ENCODE measurements at regions not wholly inside any gene's neighbourhood (a gene's known extent, or its start where the extent isn't known, plus 50 kb on each side); places are given as distances from the start of the nearest gene placed in this dataset.
A peak's percentile ranks its signal among the peaks of the same experiment; 100 is the strongest.

- no peak for DNase-seq (ENCODE audit: low read depth)
These were observed 137.2 kb upstream of the SUCLG2 start for GRCh38 chr3:67791620-67792019.

- peak; percentile 36 for DNase-seq (ENCODE audit: low read depth)
These were observed 135.6 kb upstream of the SUCLG2 start for GRCh38 chr3:67790043-67790442.

GRCh38 chr3:67788396-67788795 is 134.0 kb upstream of the SUCLG2 start:
- DNase-seq (ENCODE audit: low read depth) = no peak

DNA sequence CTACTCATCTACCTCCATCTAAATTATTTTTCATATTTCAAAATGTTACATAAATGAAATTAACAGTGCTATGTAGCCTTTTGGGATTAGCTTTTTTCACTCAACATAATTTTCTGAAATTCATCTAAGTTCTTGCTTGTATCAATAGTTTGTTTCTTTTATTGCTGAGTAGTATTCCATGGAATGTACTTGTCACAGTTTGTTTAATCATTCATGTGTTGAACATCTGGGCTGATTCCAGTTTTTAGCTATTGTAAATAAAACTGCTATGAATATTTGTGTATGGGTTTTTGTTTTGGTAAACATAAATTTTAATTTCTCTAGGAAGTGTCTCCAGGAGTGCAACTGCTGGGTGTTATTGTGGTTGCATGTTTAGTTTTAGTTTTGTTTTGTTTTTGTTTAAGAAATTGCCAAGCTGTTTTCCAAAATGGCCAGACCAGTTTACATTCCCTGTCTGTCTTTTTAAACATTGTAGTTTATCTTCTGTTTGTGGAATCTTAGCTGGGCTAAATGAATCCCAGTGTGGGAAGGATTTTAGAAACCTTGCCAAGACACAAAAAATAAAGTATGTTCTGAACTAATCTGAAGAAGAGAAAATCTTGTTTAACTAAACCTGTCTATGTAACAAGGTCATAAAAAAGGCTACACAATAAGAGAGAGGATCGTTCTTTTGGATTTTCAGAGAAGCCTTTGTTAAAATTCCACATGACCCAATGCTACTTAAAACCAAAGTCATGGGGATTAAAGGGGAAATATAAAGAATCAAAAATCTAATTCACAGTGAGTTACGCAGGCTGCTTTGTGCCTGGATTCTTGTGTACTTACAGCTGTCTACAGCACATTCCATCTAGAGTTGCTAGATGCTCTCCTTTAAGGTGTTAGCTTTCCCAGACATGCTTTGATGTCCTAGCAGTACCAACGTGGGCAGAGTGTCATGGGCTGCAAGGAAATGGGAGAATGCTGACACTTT is 129.2 kb upstream of the SUCLG2 start:
- DNase-seq (ENCODE audit: low read depth) = no peak

- no peak for DNase-seq (ENCODE audit: low read depth)
These were observed 127.5 kb upstream of the SUCLG2 start for GRCh38 chr3:67781871-67782270.

DNA sequence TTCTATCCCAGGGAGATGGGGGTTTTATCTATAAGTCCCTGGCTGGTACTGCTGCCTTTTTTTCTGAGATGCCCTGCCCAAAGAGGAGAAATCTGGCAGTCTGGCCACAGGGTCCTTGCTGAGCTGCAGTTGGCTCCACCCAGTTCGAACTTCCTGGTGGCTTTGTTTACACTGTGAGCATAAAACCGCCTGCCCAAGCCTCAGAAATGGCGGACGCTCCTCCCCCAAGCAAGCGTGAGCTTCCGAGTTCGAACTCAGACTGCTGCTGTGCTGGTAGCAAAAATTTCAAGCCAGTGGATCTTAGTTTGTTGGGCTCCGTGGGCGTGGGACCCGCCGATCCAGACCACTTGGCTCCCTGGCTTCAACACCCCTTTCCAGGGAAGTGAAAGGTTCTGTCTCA is 126.8 kb upstream of the SUCLG2 start:
- DNase-seq (ENCODE audit: low read depth) = no peak

DNA sequence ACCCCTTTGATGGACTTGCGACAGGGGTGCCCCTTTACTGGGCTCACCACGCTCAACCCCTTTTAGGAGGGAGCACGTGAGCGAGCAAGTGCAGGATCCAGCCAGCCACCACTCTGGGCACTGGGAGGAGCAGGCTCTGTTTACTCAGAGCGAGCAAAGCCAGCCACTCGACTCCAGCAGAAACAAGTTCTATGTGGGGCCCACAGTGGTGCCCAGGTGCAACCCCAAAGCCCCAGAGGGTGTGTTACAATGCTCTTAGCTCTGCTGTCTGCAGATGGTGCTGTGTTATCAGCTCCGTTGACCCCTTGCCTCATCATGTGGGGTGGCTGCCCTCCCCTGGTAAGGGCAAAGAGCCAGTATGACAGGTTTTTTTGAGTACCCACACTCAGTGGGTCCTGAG is 120.3 kb upstream of the SUCLG2 start:
- no peak for DNase-seq (ENCODE audit: low read depth)

GRCh38 chr3:67765575-67765974 is 111.2 kb upstream of the SUCLG2 start:
- no peak for DNase-seq (ENCODE audit: low read depth)

DNA sequence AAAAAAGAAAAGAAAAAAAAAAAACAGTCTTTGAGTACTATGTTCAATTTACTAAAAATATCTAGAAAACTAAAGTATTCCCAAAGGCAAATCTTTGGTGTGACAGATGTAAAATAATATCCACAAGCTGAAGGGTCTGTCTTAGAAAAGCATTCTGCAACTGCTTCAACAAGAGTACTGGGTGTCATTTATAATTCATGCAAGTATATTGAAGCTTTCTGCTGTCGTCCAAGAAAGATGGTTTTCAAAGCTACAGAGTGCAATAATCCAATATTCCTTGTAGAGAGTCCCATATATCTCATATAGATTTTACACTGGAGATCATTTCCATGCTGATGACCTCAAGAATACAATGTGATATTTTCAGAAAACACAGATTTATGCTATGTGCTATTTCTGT is 90.9 kb upstream of the SUCLG2 start:
- no peak for DNase-seq (ENCODE audit: low read depth)

DNA sequence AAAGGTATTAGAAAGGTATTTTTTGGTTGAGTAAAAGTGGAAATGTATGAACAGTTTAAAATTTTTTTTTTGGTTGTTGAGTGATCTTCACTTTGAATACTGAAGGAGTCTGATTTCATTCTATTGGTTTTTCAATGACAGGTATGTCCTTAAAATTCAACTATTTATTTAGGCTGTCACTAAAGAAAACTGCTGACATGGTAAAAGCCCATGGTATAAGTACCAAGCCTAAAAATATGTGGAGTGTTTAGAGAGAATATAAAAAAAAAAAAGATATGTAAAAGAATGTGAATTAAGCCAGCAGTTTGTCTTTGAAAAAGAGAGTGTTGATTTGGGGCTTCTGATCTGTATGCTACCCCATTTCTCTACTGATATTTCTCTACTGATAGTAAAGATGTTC is 90.3 kb upstream of the SUCLG2 start:
- DNase-seq (ENCODE audit: low read depth) = no peak

DNA sequence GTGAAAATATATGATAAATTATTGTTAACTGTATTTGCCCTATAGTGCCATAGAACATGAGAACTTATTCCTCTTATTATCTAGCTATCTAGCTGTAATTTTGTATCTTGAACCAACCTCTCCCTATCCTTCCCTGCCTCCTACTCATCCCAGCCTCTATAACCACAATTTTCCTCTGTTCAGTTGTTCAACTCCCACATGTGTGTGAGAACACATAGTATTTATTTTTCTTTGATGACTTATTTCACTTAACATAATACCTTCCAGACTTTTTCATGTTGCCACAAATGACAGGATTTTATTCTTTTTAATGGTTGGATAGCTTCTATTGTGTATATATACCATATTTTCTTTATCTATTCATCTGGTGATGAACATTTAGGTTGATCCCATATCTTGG is 85.4 kb upstream of the SUCLG2 start:
- no peak for DNase-seq (ENCODE audit: low read depth)

DNA sequence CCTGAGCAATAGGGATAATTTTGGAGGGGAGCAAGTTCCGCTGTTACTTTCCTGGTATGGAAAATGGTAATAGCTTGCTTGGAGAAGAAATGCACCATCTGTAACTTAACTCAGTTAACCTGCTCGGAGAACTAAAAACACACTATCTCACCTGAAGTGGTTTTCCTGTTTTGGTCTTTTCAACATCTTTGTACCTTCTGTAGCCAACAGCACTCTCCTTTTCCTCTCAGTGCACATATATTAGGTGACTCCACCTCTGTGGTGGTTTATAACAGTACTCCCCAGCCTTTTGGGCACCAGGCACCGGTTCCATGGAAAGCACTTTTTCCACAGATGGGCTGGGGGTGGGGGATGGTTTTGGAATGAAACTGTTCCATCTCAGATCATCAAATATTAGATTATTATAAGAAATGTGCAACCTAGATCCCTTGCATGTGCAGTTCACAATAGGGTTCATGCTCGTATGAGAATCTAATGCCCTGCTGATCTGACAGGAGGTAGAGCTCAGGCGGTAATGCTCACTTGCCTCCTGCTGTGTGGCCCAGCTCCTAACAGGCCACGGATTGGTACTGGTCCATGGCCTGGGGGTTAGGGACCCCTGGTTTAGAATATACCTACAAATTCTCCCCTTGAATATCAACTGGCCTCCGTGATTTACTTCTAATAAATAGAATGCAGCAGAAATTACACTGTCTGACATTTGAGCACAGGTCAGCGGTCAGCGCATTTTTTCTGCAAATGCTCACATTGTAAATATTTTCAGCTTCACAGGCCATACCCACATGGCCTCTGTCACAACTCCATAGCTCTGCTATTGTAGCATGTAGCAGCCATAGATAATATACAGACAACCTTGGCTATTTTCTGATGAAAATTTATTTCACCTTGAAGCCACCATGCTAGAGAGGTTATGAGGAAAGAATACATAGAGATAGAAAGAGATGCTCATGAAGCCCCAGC is 83.8 kb upstream of the SUCLG2 start:
- DNase-seq (ENCODE audit: low read depth) = no peak

DNA sequence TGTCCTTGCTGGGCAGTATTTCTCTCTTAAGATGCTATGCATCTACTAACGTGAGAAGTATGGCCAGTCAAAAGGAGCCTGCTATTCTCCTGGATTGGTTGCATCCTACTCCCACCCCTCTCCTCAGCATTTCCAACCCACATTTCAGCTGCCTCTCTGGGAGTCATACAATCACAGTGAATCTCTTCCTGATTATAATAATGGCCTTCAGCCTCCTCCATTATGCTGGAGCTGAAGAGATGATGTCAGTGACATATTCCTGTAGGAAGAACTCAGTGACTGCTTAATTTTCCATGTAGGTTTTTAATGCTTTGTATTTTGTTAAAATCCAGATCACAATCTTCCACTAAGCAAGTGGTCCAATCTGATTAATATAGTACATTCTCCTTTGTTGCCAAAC is 82.7 kb upstream of the SUCLG2 start:
- DNase-seq (ENCODE audit: low read depth) = no peak

DNA sequence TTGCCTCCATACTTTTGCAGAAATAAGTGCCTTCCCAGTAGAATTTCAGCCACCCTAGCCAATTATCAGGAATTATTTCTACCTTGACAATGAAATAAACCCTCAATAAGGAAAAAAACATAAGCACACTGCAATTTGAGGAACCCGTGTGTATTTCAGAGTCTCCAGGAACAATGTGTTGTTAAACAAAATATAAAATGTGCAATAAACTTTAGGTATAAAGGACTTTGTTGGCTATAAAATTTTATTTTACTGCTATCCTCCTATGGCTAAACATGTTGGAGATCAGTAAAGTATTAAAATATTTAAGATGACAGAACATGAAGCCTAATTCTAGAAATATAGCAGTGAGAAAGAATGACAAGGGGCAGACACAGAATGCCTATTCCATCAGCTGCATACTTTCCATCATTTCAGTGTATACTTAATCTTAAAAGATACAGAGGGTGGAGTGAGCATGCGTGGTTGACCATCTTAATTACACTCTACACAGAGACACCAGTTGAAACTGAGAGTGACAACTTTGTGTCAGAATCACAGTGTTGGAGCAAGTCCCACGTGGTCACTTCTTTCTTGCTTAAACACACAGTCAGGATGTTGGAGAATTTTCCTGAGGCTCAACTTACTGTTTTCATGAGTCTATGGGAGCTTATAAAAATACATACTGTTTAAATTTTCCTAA is 79.0 kb upstream of the SUCLG2 start:
- no peak for DNase-seq (ENCODE audit: low read depth)

DNA sequence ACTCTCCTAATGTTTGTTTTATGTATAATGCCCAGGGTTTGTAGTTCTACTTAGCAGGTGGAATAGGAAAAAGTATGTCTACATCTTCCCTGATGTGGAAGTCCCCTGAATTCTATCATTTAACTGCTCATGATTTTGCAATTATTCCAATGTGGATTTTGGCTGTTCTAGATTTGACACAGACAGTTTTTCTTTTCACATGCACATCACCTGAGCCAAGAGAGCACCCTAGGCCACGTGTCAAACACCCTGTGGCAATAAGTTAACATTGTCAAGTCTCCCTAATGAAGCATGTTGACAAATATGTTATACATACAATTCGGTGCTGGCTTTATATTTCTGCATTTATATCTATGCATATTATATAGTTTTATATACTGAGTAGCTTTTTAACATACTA is 70.0 kb upstream of the SUCLG2 start:
- DNase-seq (ENCODE audit: low read depth) = no peak

DNA sequence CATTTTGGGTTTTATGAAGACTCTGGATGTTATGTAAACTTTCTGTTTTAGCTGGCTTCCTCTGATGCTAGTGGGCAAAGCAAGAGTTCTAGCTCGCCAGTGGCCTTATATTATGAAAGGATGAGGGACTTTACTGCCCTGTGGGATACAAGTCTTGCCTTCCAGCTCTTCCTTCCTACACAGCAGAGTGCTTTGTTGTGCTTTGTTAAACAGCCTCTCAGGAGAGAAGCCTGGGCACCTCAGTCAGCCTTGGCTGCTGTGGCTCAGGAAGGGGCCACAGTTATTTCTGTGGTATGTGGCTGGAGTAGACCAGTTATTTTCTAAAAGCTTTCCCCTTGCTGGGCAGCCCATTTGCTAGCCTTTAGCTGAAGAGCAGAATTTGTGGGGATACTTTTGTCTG is 69.5 kb upstream of the SUCLG2 start:
- no peak for DNase-seq (ENCODE audit: low read depth)

DNA sequence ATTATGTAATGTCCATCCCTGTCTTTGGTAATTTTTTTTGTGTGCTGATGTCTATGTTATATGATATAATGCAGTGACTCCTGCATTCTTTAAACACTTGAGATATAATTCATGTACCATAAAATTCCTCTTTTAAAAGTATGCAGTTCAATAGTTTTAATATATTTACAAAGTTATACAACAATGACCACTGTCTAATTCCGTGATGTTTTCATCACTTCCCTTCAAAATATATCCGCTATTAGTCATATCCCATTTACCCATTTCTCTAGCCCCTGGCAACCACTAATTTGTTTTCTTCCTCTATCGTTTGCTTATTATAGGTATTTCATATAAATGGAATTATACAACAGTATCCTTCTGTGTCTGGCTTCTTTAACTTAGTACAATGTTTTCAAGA is 64.9 kb upstream of the SUCLG2 start:
- DNase-seq (ENCODE audit: low read depth) = no peak

DNA sequence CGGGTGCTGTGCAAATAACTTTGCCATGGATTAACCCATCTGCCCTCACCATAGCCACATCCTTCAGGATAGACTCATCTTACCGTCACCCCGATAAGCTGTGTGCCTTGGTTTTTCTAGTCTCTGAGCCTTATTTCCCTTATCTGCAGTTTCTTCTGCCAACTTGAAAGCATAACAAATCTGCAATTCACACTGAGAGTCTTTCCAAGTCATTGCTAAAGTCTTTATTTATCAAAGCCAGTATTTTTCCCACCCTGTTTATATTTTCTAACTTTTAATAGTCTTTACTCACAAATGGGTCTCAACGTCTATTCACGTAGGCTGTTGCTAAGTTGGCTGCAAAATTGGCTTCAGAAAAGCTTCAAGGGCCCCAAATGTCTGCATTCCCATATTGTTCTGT is 61.6 kb upstream of the SUCLG2 start:
- DNase-seq (ENCODE audit: low read depth) = no peak

- DNase-seq (ENCODE audit: low read depth) = no peak
These were observed 59.5 kb upstream of the SUCLG2 start for GRCh38 chr3:67713764-67714469.

DNA sequence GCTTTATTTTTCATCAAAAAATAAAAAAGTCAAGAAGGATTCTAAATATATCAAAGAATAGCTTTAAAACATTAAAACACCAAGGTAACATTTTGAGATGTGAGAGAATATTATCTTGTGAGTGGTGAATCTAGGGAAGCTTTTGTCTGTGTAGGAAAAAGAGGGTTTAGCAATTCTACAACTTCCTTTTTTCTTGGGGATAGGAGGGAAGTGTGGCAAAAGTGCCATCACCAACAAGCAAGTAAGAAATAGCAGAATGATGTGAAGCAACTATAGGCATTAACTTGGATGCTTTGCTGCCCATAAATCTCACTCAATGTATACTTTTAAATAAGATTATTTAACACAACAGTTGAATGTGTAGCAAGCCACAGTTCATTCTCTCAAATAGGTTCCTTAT is 57.8 kb upstream of the SUCLG2 start:
- no peak for DNase-seq (ENCODE audit: low read depth)

DNA sequence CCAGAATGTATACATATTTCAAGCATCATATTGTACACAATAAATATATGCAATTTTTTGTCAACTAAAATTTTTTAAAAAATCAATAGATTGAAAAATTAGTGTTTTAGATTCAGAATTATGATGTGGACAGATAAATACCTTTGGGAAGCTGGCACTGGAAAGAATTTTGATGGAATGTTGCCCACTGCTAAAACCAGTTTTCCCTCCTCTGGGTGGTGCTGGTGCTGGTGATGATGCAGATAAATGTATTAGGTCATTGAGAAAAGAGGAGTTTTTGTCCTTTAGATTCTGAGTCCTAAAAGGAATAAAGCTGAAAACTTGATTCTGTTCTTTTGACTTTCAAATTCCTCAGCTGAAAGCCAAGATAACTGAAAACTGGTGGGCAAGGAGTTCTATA is 56.0 kb upstream of the SUCLG2 start:
- no peak for DNase-seq (ENCODE audit: low read depth)

GRCh38 chr3:67706934-67707333 is 52.5 kb upstream of the SUCLG2 start:
- DNase-seq (ENCODE audit: low read depth) = no peak
